ENCODE measurements at regions not wholly inside any gene's neighbourhood (a gene's known extent, or its start where the extent isn't known, plus 50 kb on each side); places are given as distances from the start of the nearest gene placed in this dataset.
A peak's percentile ranks its signal among the peaks of the same experiment; 100 is the strongest.

DNA sequence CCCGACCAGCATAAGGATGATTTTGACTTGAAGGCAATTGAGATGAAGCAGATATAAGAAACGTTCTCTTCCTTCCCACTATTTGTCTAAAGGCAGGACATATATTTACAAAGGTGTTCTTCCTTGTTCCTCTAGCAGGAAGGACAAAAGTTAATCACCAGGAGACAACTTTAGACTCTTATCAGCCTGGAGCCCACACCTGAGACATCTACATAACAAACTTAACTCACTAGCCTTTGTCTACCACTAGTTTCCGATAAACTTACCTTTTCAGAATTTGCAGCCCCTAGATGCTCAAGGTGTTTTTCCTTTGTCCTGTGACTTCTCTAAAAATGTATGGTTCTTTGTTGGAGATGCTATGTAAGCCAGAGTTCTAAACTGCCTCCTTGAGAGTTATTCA, 1047.8 kb upstream of the NXPH2 start:
- H3K4me3 ChIP-seq (ENCODE audit: low read depth in 1 of 3, low read length in 3 of 3): no peak overlapping the region
- no peaks in the 10 kb centered on the region for H3K36me3 ChIP-seq (ENCODE audit: control insufficient read depth in 3 of 3, insufficient read depth in 2 of 3, low read depth in 1 of 3, low read length in 3 of 3)
- H3K4me1 ChIP-seq (ENCODE audit: control insufficient read depth in 3 of 3, insufficient read depth in 2 of 3, low read depth in 1 of 3, low read length in 2 of 3): no peaks in the 10 kb centered on the region
- FAIRE-seq: no peak
- WGBS, 3 donors: 35 to 53% (median 39%) methylated on average over 3 of the region's 3 CpGs
- no peaks in the 10 kb centered on the region for H3K9me3 ChIP-seq (ENCODE audit: control insufficient read depth in 2 of 2, insufficient read depth in 1 of 2, low read depth in 1 of 2, low read length in 1 of 2)
- H3K27ac ChIP-seq (ENCODE audit: low read depth in 1 of 3, low read length in 2 of 3): no peak overlapping the region
- no peak for DNase-seq
- no peaks in the 10 kb centered on the region for H3K27me3 ChIP-seq (ENCODE audit: control insufficient read depth in 3 of 3, insufficient read depth in 3 of 3, low read length in 3 of 3)

DNA sequence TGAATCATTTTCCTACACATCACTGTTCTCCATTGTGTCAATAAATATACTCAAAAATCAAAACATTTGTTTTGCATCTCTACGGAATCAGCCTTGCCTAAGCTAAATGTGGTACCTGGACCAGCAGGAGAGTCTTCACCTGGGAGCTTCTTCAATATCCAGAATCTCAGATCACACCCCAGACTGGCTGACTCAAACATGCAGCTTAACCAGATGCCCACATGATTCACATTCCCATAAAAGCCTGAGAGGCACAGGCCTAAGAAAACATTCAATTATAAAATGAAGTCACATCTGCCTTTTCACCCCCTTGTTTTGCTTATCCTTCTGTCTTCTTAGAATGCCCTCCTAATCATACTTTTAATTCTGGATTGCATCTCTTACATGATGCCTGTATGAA, 1045.5 kb upstream of the NXPH2 start:
- Histone ChIP-seq H3K27ac (ENCODE audit: low read depth in 1 of 3, low read length in 2 of 3) (no peak overlapping the region), H3K27me3 (ENCODE audit: control insufficient read depth in 3 of 3, insufficient read depth in 3 of 3, low read length in 3 of 3) (no peaks in the 10 kb centered on the region), H3K36me3 (ENCODE audit: control insufficient read depth in 3 of 3, insufficient read depth in 2 of 3, low read depth in 1 of 3, low read length in 3 of 3) (no peaks in the 10 kb centered on the region), H3K4me1 (ENCODE audit: control insufficient read depth in 3 of 3, insufficient read depth in 2 of 3, low read depth in 1 of 3, low read length in 2 of 3) (no peaks in the 10 kb centered on the region), H3K9me3 (ENCODE audit: control insufficient read depth in 2 of 2, insufficient read depth in 1 of 2, low read depth in 1 of 2, low read length in 1 of 2) (no peaks in the 10 kb centered on the region), H3K4me3 (ENCODE audit: low read depth in 1 of 3, low read length in 3 of 3) (no peak overlapping the region)
- DNase-seq (no peak), FAIRE-seq (no peak)
- 30 to 45% (median 39%) methylated on average over 1 of the region's 1 CpG for WGBS, 3 donors

DNA sequence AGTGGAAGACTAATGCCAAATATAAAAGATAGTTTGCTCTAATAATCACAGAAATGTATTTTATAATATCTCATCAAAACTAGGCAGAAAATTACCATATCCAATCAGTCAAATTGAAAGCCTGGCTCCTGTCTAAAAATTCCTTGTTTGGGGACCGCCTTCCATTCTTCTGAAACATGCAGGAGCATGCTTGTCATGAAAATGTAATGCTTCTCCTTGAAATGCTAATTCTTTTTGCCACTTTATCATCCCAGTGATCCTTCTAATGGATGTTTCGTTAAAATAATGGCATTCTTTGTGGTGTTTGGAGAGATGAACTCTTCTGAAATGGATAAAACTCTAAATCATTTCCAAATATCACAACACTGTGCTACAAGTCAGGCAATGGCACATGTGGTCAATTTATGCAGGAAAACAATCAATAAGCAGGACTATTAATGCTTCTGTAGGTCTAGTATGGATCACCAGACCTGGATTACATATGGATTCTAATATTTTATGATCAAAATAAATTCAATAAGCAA, 1039.1 kb upstream of the NXPH2 start:
- Histone ChIP-seq H3K4me1 (ENCODE audit: control insufficient read depth in 3 of 3, insufficient read depth in 2 of 3, low read depth in 1 of 3, low read length in 2 of 3) (no peaks in the 10 kb centered on the region), H3K9me3 (ENCODE audit: control insufficient read depth in 2 of 2, insufficient read depth in 1 of 2, low read depth in 1 of 2, low read length in 1 of 2) (no peaks in the 10 kb centered on the region), H3K27me3 (ENCODE audit: control insufficient read depth in 3 of 3, insufficient read depth in 3 of 3, low read length in 3 of 3) (no peaks in the 10 kb centered on the region), H3K27ac (ENCODE audit: low read depth in 1 of 3, low read length in 2 of 3) (no peak overlapping the region), H3K36me3 (ENCODE audit: control insufficient read depth in 3 of 3, insufficient read depth in 2 of 3, low read depth in 1 of 3, low read length in 3 of 3) (no peaks in the 10 kb centered on the region), H3K4me3 (ENCODE audit: low read depth in 1 of 3, low read length in 3 of 3) (no peak overlapping the region)
- DNase-seq (no peak), FAIRE-seq (no peak)
- 30 to 38% (median 32%) methylated on average over 2 of the region's 2 CpGs for WGBS, 3 donors

DNA sequence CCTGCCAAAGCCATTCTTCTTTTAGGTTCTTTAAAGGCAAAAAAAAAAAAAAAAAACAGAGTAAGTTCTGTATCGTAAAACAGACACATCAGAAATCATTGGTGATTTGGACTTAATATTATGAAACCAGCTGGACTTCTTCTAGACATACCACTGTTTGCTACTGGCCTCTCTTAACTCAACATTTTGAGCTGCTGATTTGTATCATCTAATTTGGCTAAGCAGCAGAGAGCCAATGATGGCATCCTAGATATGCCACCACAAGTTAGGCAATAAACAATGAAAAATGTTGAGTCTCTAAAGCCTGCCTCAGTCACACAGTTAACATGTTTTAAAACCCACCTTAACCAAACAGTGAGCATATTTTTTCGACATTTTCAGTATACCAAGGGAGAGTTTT, 1034.3 kb upstream of the NXPH2 start:
- FAIRE-seq (no peak), DNase-seq (no peak)
- Histone ChIP-seq H3K36me3 (ENCODE audit: control insufficient read depth in 3 of 3, insufficient read depth in 2 of 3, low read depth in 1 of 3, low read length in 3 of 3) (no peaks in the 10 kb centered on the region), H3K4me1 (ENCODE audit: control insufficient read depth in 3 of 3, insufficient read depth in 2 of 3, low read depth in 1 of 3, low read length in 2 of 3) (no peaks in the 10 kb centered on the region), H3K9me3 (ENCODE audit: control insufficient read depth in 2 of 2, insufficient read depth in 1 of 2, low read depth in 1 of 2, low read length in 1 of 2) (no peaks in the 10 kb centered on the region), H3K27ac (ENCODE audit: low read depth in 1 of 3, low read length in 2 of 3) (no peak overlapping the region), H3K27me3 (ENCODE audit: control insufficient read depth in 3 of 3, insufficient read depth in 3 of 3, low read length in 3 of 3) (no peaks in the 10 kb centered on the region), H3K4me3 (ENCODE audit: low read depth in 1 of 3, low read length in 3 of 3) (no peak overlapping the region)
- 57 to 68% (median 59%) methylated on average over 2 of the region's 2 CpGs for WGBS, 3 donors

DNA sequence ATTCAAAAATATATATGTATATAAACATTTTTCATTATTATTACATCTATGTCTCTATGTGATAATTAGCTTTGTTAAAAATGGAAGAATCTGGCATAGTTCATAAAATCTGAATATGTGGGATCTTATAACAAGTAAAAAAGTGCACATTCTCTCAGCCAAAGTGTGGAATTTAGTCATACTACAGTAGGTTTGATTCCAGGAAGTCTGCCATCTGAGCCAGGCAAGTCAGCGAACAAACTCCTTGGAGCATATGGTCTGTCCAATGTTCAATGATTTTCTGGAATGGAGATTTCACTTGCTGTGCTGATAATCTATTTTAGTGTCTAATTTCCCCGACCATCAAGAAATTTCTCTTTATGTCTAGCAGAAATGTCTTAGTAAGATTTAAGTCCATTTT, 1033.2 kb upstream of the NXPH2 start:
- H3K9me3 ChIP-seq (ENCODE audit: control insufficient read depth in 2 of 2, insufficient read depth in 1 of 2, low read depth in 1 of 2, low read length in 1 of 2): no peaks in the 10 kb centered on the region

DNA sequence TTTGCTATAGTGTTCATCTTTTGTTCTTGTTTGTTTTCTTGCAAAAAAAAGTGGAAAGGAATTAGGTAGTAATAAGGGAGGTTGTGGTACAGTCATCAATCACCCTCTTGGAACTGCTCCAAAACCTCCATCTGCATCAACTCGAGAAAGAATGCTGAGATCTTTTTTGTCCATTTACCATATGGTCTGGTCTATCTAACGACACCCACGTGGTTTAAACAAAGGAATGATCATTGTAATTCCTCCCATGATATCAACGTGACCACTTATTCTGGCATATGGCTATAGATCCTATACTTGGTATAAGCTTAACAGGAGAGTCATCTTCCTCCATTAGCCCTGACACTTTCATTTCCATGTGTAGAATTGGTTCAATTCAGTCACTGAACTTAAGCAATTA, 1025.3 kb upstream of the NXPH2 start:
- Histone ChIP-seq H3K4me1 (ENCODE audit: control insufficient read depth in 3 of 3, insufficient read depth in 2 of 3, low read depth in 1 of 3, low read length in 2 of 3) (no peaks in the 10 kb centered on the region), H3K36me3 (ENCODE audit: control insufficient read depth in 3 of 3, insufficient read depth in 2 of 3, low read depth in 1 of 3, low read length in 3 of 3) (no peaks in the 10 kb centered on the region), H3K9me3 (ENCODE audit: control insufficient read depth in 2 of 2, insufficient read depth in 1 of 2, low read depth in 1 of 2, low read length in 1 of 2) (no peaks in the 10 kb centered on the region), H3K27me3 (ENCODE audit: control insufficient read depth in 3 of 3, insufficient read depth in 3 of 3, low read length in 3 of 3) (no peaks in the 10 kb centered on the region), H3K27ac (ENCODE audit: low read depth in 1 of 3, low read length in 2 of 3) (no peak overlapping the region), H3K4me3 (ENCODE audit: low read depth in 1 of 3, low read length in 3 of 3) (no peak overlapping the region)
- WGBS, 3 donors: 47 to 52% (median 52%) methylated on average over 4 of the region's 4 CpGs
- DNase-seq (no peak), FAIRE-seq (no peak)

More for the DNA sequence above, 1033.2 kb upstream of the NXPH2 start:
- H3K4me3 ChIP-seq (ENCODE audit: low read depth in 1 of 3, low read length in 3 of 3): no peak overlapping the region
- H3K4me1 ChIP-seq (ENCODE audit: control insufficient read depth in 3 of 3, insufficient read depth in 2 of 3, low read depth in 1 of 3, low read length in 2 of 3): no peaks in the 10 kb centered on the region
- DNase-seq: no peak
- H3K27ac ChIP-seq (ENCODE audit: low read depth in 1 of 3, low read length in 2 of 3): no peak overlapping the region
- no peak for FAIRE-seq
- no peaks in the 10 kb centered on the region for H3K36me3 ChIP-seq (ENCODE audit: control insufficient read depth in 3 of 3, insufficient read depth in 2 of 3, low read depth in 1 of 3, low read length in 3 of 3)
- 77 to 82% (median 78%) methylated on average over 2 of the region's 2 CpGs for WGBS, 3 donors
- no peaks in the 10 kb centered on the region for H3K27me3 ChIP-seq (ENCODE audit: control insufficient read depth in 3 of 3, insufficient read depth in 3 of 3, low read length in 3 of 3)

DNA sequence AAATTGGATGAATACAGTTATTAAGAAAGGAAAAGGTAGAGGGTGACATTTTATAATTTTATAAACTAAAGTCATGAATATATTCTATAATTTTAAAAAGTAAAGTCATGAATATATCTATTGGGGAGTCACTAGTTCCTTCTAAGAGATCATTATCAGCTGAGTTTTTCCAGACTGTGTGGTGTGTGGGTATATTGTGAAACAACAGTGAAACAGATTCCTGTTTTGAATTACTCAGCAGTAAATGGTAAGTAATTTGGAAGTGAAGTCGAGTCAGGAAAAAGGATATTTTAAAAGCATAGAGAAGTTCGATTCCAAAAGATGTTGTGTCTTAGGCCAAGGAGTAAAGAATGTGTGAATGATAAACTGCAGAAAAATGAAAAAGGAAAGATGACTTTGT, 1018.2 kb upstream of the NXPH2 start:
- no peaks in the 10 kb centered on the region for H3K4me1 ChIP-seq (ENCODE audit: control insufficient read depth in 3 of 3, insufficient read depth in 2 of 3, low read depth in 1 of 3, low read length in 2 of 3)
- 55 to 62% (median 56%) methylated on average over 2 of the region's 2 CpGs for WGBS, 3 donors
- no peak overlapping the region for H3K27ac ChIP-seq (ENCODE audit: low read depth in 1 of 3, low read length in 2 of 3)
- no peaks in the 10 kb centered on the region for H3K27me3 ChIP-seq (ENCODE audit: control insufficient read depth in 3 of 3, insufficient read depth in 3 of 3, low read length in 3 of 3)
- no peaks in the 10 kb centered on the region for H3K9me3 ChIP-seq (ENCODE audit: control insufficient read depth in 2 of 2, insufficient read depth in 1 of 2, low read depth in 1 of 2, low read length in 1 of 2)
- no peak for FAIRE-seq
- no peaks in the 10 kb centered on the region for H3K36me3 ChIP-seq (ENCODE audit: control insufficient read depth in 3 of 3, insufficient read depth in 2 of 3, low read depth in 1 of 3, low read length in 3 of 3)
- DNase-seq: no peak
- no peak overlapping the region for H3K4me3 ChIP-seq (ENCODE audit: low read depth in 1 of 3, low read length in 3 of 3)

DNA sequence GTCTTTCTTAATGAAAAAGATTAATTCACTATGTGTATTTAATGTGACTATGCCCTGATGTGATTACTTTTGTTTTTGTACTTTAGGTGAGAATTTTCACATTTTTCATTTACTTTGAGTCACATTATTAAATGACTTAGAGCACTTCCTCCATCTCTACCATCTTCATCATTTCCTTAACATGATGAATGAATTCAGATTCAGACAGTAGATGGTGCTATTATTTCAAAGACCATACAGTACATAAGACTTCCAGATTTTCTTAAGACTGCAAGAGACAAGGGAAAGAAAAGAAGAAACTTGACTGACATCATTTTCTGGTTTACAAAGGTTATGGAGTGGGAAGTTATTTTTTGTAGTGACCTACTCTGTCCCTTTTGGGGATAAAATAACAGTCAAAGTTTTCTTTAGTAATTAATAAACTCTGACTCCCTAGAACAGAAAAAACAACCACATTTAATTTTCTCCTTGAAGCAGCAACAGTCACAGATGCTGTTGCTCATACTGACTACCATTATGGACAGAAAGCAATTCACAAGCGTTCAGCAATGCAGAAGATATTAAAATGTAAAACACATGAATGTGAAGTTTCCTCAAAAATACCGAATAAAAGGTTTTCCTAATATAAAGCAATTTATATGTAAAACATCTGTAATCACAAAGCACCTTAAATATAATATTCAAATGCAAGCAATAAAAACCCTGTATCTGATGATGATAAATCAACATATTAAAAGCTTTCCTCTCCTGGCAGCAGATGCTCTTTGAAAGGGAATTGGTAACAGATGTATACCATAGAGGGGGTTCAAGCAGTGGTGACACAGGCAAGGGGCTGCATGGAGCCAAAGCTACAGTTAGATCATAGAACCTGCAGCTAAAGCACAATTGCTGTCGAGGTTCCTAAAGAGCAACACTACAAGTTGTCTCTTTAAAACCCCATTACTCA, 1010.9 kb upstream of the NXPH2 start:
- Histone ChIP-seq H3K27ac (ENCODE audit: low read depth in 1 of 3, low read length in 2 of 3) (no peak overlapping the region), H3K27me3 (ENCODE audit: control insufficient read depth in 3 of 3, insufficient read depth in 3 of 3, low read length in 3 of 3) (no peaks in the 10 kb centered on the region), H3K4me3 (ENCODE audit: low read depth in 1 of 3, low read length in 3 of 3) (no peak overlapping the region), H3K36me3 (ENCODE audit: control insufficient read depth in 3 of 3, insufficient read depth in 2 of 3, low read depth in 1 of 3, low read length in 3 of 3) (no peaks in the 10 kb centered on the region), H3K4me1 (ENCODE audit: control insufficient read depth in 3 of 3, insufficient read depth in 2 of 3, low read depth in 1 of 3, low read length in 2 of 3) (no peaks in the 10 kb centered on the region), H3K9me3 (ENCODE audit: control insufficient read depth in 2 of 2, insufficient read depth in 1 of 2, low read depth in 1 of 2, low read length in 1 of 2) (no peaks in the 10 kb centered on the region)
- FAIRE-seq: no peak
- DNase-seq: peak; percentile 3 to 17
- 68 to 69% (median 68%) methylated on average over 3 of the region's 3 CpGs for WGBS, 3 donors

All from small intestine (tissue), 7 donors.